HEK293 (cell line): ENCODE measurements at regions not wholly inside any gene's neighbourhood (a gene's known extent, or its start where the extent isn't known, plus 50 kb on each side); places are given as distances from the start of the nearest gene placed in this dataset.

Source experiments
- BCL11B ChIP-seq: fragments of 450-650 bp; formaldehyde crosslinking; IDR thresholded peaks from 2 replicates; pipeline ENCODE4 v1.5.1; 2016; ENCODE audit warnings: low read depth, missing biosample characterization, missing genetic modification characterization
- CTCF ChIP-seq: fragments of 450-650 bp; formaldehyde crosslinking; IDR thresholded peaks from 2 replicates; pipeline ENCODE4 v1.5.1; 2016; ENCODE audit warnings: missing biosample characterization, missing genetic modification characterization
- KLF8 ChIP-seq: fragments of 450-650 bp; formaldehyde crosslinking; IDR thresholded peaks from 2 replicates; pipeline ENCODE4 v1.5.1; 2016; ENCODE audit warnings: missing biosample characterization, missing genetic modification characterization
- PATZ1 ChIP-seq: fragments of 450-650 bp; formaldehyde crosslinking; IDR thresholded peaks from 2 replicates; pipeline ENCODE4 v1.5.1; 2016; ENCODE audit warnings: missing biosample characterization, missing genetic modification characterization
- WT1 ChIP-seq: fragments of 450-650 bp; formaldehyde crosslinking; IDR thresholded peaks from 2 replicates; pipeline ENCODE4 v1.5.1; 2016; ENCODE audit warnings: missing biosample characterization, missing genetic modification characterization
- ZBTB21 ChIP-seq: fragments of 450-650 bp; formaldehyde crosslinking; IDR thresholded peaks from 2 replicates; pipeline ENCODE4 v1.5.1; 2017; ENCODE audit warnings: missing biosample characterization, missing genetic modification characterization
- ZBTB48 ChIP-seq: fragments of 450-650 bp; formaldehyde crosslinking; IDR thresholded peaks from 2 replicates; pipeline ENCODE4 v1.5.1; 2016; ENCODE audit warnings: missing biosample characterization, missing genetic modification characterization
- ZNF140 ChIP-seq: fragments of 450-650 bp; formaldehyde crosslinking; IDR thresholded peaks from 2 replicates; pipeline ENCODE4 v1.5.1; 2016; ENCODE audit warnings: missing biosample characterization, missing genetic modification characterization
- ZNF2 ChIP-seq: fragments of 450-650 bp; formaldehyde crosslinking; IDR thresholded peaks from 2 replicates; pipeline ENCODE4 v1.5.1; 2016; ENCODE audit warnings: missing biosample characterization, missing genetic modification characterization
- ZNF530 ChIP-seq: fragments of 450-650 bp; formaldehyde crosslinking; IDR thresholded peaks from 2 replicates; pipeline ENCODE4 v1.5.1; 2016; ENCODE audit warnings: low read depth, missing biosample characterization, missing genetic modification characterization
- ZNF707 ChIP-seq: fragments of 450-650 bp; formaldehyde crosslinking; IDR thresholded peaks from 2 replicates; pipeline ENCODE4 v1.5.1; 2016; ENCODE audit warnings: missing biosample characterization, missing genetic modification characterization

GRCh38 chr4:144295286-144295995 is 154.9 kb upstream of the GYPA start:
- TF ChIP-seq CTCF (tag by site-specific recombination) (no peak), ZNF530 (tag by site-specific recombination) (no peak), ZBTB21 (tag by site-specific recombination) (no peak), BCL11B (tag by site-specific recombination) (no peak), ZNF2 (tag by site-specific recombination) (no peak), ZNF140 (tag by site-specific recombination) (no peak), ZNF707 (no peak), WT1 (tag by site-specific recombination) (no peak), PATZ1 (tag by site-specific recombination) (no peak), KLF8 (tag by site-specific recombination) (no peak), ZBTB48 (no peak)
